Stimulated activated CD8-positive, alpha-beta memory T cell treated with anti-CD3 and anti-CD28 coated beads, Interleukin-15, amount 100 ng/mL, for 4 hours (primary cell): ENCODE measurements at regions not wholly inside any gene's neighbourhood (a gene's known extent, or its start where the extent isn't known, plus 50 kb on each side); places are given as distances from the start of the nearest gene placed in this dataset.
"Not testable (repeated sequence)": the region's sequence is repeated elsewhere in the genome, so short reads cannot be mapped to it uniquely, and the experiment has no call there.

Experiments
- DNase-seq, 2 donors: peaks; one replicate each; pipeline ENCODE4 v3.0.0-alpha.2; 2020; ENCODE audit warnings: low read depth in 2 of 2

DNA sequence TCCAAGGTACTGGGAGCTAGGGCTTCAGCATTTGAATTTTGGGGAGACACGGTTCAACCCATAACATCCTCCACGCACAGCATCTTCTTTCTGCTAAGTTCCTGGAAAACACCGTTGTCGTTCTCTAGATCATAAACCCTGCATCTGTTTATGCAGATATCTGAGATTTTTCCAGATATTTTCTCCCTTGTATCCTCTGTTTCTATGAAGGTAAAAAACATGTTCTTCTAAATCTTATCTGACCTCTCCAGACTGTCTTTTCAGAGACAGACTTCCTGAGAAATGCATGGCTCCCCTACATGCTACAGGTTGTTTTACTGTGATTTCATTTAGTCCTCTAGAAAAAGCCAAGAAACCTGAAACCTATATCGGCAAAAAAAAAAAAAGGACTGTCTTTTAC, 152.3 kb upstream of the KLF3 start:
- DNase-seq = no peak

DNA sequence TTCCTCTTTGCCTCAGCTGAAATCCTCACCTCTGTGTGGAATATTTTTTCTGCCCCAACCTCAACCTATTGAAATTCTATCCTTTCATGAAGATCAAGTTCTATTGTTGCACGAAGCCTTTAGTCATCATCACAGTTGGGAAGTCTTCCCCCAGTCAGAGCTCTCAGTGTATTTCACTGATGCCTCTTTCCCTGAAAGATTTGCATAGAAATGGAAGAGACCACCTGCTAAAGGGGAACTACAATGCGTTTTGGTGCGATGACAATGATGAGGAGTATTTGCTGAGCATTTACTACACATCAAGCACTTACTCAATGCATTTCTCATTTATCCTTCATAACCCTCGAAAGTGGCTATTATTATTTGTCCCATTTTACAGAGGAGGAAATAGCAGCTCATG, 151.2 kb upstream of the KLF3 start:
- DNase-seq = no peak

DNA sequence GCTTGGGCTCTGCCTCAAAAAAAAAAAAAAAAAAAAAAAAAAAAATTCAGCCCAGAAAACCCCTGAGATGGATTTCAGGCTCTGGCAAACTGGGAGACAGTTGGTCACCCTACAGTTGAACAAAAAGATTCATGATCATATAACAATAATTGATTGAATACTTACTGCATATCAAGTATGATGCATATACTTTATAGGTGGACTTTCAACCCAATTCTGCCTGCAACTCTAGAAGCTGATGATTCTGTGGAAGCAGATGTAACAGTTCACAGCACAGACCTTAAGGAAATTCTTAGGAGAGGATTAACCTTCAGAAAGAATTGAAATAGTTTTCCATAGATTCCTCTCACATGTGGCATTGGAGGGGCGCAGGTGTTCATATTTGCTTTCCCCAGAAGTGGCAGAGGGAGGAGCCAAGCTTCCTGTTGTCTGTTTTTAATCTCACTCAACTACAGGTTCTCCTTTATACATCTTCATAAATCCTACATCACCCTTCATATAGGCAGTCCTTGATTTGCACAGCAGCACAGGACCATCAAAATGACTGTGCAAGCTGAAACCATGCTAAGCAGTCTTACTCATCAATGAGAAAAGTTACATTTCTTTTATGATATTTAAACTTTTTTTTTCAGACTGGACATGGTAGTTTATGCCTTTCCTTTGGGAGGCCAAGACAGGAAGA, 149.4 kb upstream of the KLF3 start:
- no peak for DNase-seq

DNA sequence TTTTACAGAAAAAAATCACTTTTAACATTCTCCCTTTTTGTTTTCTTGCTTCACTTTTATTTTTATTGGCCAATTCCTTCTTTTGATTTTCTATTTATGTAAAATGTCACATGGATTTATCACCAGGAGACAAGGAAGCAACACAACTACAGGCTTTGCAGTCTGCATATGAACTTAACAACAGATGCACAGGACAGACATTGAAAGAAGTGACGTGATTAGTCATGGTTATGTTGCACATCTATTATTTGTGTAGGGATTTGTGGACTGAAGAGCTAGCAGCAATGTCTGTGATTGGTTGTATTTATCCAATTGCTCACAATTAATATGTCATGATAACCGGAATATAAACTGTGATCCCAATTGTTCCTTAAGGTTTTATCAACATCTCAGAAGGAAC, 147.8 kb upstream of the KLF3 start:
- no peak for DNase-seq

DNA sequence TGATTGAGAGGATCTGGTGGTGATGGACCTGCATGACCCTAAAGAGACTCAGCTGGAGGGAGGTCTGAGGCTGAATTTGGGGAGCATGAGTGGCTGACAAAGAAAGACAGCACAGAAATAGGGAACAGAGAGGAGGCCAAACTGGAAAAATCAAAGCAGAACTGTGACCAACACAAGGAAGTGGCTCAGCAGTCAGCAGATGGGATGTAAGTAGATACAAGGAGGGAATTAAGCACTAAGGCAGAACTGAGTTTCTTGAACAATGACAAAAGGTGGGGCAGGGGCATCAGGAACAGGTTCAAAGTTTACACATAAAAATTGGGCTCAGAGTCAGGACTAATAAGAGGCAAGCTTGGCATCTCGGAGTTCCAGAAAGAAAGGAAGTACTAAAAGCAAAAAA, 144.3 kb upstream of the KLF3 start:
- DNase-seq = no peak

DNA sequence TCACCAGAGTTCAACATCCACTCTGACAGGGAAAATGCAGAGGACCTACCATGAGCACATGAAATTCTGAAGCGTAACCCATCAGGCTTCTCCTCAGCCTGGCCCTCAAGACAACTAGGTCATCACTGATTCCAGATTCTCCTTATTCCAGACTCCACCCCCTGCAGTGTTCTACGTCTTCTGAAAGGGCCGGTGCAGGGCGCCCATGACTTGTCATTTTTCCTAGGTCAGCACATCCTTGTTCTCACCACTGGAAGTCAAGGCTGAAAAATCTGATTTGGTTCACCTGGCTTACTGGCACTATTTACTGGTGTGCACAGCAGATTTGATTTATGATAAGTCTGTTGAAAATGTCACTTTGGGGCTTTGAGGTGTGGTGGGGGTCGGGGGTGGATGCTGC, 140.9 kb upstream of the KLF3 start:
- no peak for DNase-seq

DNA sequence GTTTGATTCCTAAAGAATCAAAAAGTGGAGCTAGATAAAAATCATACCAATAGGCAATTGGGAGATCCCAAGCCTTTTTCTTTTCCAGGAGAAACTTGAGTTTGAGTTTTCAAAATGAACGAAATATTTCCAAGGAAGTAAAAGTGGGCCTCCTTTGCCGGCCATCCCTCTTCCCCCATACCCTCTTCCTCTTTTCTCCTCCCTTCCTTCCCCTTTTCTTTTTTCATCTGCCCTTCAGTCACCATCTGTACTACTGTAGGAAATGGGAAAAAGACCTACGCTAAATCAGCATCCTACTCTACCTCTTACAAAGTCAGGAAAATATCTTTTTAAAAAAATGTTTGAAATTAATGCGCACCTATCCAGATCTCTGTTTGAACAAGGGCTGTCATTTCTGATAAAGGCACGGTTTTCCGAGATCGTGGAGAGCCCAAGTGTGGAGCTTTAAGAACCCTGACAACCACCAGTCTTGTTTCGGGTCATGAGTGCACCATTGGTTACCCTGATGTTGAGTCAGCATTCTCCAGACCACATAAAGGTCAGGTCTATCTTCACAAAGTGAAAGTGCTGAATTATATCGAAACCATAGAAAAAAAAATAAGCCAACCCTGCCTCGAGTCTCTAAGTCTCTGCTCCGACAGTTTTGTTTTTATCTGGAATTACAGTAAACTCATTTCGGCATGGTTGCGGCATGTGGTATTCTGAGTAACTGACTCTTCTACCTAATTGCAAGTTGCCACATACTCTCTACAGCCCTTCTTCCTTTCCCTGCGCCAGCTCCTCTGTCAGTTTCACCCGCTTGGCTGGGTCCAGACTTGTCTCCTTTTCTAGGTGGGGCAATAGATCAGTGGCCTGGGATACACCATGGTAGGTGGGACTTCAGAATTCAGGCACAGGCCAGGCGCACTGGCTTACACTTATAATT, 140.2 kb upstream of the KLF3 start:
- DNase-seq = no peak

DNA sequence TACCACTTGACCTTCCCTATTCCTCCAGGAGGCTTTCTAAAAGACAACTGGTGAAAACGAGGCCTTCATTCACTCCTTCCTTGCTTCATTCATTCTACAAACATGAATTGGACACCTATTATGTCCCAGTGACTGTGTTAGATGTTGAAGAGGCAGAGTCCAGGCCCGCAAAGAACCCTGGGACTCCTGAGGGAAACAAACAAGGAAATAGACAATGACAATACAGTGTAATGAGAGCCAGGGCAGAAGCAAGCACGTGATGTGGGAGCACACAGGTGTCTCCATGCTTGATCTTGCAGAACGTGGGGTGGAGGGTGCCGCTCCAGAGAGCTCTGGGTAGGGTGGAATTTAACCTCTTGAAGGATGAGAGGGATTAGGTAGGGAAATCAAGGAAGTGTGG, 137.6 kb upstream of the KLF3 start:
- no peak for DNase-seq

DNA sequence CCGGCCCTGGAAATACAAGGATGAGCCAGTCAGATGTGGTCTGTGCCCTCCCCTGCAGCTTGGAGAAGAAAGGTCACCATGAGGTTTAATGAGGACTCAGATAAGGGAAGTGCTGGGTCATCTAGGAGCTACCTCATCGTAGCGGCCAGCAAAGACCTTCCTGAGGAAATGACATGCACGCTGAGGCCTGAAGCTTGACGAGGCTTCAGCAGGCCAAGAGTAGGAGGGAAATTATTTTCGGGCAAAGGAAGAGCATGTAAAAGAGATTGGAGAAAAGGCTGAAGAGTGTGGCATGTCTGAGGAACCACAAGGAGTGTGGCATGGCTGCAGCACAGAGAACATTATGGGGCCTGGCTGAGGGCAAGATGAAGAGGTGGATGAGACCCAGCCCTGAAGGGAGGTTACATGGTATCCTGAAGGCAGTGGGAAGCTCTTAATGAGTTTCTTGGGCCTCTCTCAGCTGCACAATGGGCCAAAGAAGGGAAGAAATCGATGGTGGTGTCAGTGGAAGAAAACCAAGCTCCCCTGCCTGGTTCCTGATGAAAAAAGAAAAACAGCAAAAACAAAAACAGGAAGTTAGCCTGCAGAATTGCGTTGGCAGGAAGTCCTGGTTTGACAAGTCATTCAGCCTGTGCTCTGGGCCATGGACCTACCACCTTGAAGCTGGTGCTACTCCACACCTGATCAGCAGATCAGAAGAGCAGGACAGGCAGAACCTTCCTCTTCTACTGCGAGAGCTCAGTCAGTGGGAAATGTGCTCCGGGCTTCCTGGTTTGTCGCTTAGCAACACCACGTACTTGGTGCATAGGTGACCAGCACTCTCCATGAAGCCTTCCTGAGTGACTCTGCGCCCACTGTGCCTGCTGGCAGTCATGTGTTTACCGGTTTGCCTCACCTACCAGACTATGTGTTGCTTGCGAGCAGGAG, 134.5 kb upstream of the KLF3 start:
- DNase-seq = no peak

DNA sequence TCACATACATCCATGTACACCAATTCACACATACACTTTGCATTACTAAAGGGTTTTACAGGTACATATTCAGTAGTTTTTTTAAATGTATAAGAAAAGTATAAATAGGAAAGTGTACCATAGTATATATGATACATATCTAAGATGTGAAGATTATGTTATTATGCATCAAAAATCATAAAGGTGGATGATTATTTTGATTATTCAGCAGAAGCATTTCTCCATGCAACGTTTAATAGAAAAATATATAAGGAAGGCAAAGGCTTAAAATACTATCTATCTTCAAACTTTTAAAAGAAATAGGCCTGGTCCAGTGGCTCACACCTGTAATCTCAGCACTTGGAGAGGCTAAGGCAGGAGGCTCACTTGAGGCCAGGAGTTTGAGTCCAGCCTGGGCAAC, 133.5 kb upstream of the KLF3 start:
- no peak for DNase-seq

DNA sequence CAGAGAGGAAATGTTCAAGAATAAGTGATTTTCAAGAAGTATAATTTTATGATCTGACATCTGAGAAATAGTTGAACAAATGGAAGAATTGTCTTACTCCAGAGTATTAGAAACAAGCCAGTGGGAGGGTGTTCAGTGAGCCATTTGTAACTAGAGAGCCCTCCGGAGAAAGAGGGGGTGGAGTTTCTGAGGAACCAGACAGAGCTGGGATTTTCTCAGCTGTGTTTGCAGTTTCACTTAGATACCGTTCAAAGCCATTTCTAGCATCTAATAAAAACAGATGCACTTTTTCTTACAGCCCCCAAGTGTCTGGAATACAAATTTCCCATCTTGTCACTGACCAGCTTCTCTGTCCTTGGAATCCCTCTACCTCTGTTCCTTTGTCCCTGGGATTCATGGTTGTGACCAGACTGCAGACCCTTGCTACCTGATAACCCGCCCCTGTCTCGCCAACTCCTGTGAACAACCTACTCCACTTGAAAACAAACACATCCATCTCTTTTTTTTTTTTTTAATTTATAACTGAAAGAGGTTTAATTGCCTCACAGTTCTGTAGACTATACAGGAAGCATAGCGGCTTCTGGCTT, 132.8 kb upstream of the KLF3 start:
- no peak for DNase-seq

DNA sequence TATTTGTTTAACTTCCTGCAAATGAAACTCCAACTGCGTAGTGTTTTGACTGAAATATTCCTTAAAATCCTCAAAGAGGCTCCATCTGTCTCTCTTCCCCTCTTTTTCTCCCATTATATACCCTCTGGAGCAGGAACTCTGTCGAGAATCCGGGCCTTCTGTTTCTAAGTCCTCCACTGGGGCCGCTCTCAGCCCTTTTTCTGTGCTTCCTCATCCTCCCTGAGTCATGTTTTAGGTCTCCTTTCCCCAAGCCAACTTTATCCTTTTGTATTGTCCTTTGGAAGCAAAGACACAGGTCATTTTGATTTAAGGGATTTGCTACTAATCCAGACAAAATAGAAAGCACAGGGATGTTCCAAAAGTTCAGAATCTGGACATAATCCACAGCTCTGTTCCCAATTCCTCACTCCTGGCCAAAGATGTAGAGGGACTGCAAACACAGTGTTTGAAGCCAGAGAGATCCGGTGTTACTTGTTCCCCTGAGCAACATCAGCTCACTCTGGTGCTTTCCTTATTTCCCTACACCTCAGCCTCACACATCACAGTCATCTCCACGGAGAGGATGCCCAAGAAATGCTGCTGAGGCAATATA, 131.0 kb upstream of the KLF3 start:
- no peak for DNase-seq

DNA sequence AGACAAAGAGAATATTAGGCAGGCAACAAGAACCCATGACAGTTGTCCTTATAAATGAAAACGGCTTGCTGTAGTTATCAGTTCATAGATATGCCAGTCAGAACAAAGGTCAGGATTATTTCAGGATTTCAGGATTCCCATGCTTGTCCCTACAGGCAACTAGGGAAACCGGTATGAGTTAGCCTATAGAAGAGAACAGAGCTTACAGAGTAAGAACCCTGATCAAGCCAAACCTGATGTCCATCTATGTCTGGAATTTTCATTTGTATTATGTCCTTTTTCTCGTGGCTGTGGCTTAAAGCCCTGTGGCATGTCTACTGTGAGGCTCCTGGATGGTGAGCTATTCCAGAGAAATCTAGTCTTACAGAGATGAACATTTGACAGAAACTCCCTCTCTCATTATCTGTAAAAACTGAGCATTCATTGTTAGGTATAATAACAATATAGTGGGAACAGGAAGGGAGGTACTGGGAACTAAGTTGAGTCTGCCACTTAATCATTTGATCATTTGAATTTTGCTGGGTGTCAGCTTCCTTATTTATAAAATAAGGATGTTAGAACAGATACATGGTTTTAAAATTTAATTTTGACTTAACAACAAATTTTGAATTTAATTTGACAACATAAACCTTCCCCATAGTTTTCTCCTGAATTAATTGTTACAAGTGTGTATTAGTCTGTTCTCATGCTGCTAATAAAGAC, 129.5 kb upstream of the KLF3 start:
- no peak for DNase-seq

DNA sequence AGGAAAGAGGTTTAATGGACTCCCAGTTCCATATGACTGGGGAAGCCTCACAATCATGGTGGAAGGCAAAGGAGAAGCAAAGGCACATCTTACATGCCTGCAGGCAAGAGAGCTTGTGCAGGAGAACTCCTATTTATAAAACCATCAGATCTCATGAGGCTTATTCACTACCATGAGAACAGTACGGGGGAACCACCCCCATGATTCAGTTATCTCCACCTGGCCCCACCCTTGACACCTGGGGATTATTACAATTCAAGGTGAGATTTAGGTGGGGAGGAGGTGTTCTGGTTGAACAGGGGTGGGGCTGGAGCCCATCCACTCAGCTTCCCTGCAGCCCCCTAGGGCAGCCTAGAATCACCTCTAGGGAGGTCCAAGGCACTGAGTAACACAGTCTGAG, 128.9 kb upstream of the KLF3 start:
- DNase-seq = not testable (repeated sequence)

DNA sequence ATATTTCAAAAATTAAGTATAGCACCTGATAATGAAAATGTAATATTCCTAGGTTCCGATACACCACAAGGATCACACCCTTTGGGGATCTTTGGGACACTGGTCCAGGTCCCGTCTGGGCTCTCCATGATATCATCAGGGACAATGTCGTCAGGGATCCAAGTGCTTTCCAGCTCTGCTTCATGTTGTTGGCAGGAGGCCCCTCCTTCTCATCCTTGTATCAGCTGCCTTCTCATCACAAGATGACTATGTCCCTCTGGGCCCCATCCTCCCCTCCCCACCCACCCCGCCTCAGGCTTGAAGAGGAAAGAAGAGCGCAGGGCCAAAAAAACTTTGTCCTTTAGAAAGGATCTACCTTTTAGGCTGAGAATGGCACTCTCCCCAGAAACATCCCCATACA, 128.3 kb upstream of the KLF3 start:
- no peak for DNase-seq

DNA sequence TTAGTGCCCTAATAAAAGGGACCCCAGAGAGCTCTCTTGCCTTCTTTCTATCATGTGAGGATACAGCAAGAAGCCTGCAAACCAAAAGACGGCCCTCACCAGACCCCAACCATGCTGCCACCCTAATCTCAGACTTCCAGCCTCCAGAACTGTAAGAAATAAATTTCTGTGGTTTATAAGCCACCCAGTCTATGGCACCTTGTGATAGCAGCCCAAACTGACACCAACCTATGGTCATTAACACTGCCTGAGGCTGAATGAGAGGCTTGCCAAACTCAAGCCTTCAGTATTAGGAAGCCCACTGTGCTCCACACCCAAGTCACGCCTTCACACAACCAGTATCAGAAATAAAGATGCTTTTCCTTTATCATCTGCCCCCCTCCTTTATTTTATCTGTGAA, 127.3 kb upstream of the KLF3 start:
- no peak for DNase-seq

DNA sequence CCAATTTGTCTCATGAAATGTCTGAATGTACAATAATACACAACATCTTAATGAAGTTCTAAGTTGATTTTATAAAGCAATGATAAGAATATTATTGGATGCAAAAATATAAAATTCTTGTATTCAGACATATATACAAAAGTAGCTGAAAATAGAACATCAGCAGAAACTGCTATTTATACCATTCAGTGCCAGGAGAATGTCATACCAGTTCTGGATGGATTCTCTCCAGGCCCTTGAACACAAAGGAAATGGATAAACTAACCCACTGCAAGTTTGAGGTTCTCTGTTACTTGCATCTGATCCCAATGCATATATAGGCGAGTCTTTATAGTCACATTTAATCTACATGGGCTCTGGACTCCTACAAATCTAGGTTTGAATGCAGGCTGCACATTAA, 126.3 kb upstream of the KLF3 start:
- no peak for DNase-seq

DNA sequence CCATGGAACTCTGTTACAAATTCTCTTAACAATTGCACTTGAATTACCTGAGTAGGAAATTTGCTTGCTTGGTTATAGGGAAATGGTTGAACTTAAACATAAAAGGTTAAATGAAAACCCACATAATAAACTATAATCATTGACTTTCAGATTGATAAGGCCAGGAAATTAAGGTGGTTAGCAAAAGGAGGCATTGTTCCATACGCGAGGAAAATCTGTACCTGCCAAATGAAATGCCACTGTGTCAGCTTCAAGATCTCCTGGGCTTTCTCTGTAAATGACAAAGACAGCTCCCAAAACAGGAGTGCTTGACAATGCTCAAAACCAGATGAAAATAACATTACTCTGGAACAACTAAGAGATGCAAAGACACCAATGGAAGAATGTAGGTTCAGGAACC, 125.5 kb upstream of the KLF3 start:
- DNase-seq = no peak

DNA sequence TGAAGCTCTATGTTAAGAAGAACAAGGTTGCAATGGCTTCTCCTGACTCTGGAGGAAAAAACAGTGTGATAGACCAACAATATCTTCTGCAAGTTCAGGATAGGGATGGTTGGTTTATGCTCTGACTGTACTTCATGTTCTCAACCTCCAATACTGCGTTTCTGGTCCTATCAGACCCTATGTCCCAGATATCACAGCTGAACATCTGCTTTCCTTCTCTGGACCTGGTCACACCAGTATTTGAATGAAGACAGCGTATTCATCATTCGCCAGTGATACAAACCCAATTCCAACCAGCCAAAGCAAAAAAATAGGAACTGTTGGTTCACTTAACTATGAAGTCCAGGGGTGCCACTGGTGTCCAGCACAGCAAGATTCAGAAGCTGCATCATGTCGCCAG, 124.5 kb upstream of the KLF3 start:
- no peak for DNase-seq

DNA sequence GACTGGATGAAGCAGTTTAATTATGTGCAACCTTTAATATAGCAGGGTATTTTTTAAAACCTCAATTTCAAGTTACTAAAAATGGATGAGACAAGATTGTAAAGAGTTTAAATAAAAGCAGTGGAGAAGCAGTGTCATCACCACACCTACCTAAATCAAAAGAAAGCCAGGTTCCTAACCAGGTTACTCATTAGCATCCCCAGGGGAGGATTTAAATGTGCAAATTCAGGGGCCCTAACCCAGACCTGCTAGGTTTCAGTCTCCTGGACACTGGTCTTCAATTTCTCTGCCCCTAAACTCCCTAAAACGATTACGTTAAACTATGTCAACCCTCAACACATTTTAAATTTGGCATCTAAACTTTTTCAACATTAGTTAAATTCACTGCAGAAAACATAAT, 116.9 kb upstream of the KLF3 start:
- no peak for DNase-seq

DNA sequence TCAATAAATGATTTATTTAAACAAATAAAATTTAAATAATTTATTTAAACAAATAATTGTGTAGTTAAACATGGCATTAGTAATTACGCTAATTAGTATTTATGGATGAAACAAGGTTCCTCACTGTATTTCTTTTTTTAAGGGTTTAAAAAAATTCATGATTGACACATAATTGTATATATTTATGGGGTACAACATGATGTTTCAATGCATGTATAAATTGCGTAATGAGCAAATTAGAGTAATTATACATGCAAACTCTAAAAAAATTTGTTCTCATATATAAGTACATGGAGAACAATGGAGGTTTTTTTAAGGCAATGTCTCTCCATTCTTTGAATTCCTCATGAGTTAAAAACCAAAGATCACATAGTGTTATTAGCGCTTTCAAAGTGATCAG, 115.7 kb upstream of the KLF3 start:
- no peak for DNase-seq
